GM23338 (cell line): ENCODE measurements at regions not wholly inside any gene's neighbourhood (a gene's known extent, or its start where the extent isn't known, plus 50 kb on each side); places are given as distances from the start of the nearest gene placed in this dataset.

ENCODE experiments used
- ATAC-seq: fragments of 200-7000 bp; cut with Tn5 transposase; 3 replicates; pipeline ENCODE4 v1.9.1; 2020
- DNase-seq: peaks from one replicate; pipeline ENCODE4 v3.0.0-alpha.2; 2015; ENCODE audit warnings: low spot score
- H2AFZ ChIP-seq: fragments of 200-600 bp; sonication (generic); 2 replicates; pipeline ENCODE4 v1.8.0; 2016; ENCODE audit warnings: antibody characterized with exemption, mild to moderate bottlenecking, moderate library complexity
- H3F3A ChIP-seq: fragments of 200-600 bp; sonication (generic); replicated peaks from 2 replicates; pipeline ENCODE4 v1.8.0; 2017; ENCODE audit warnings: antibody characterized with exemption, mixed run types, low read depth
- H3K27ac ChIP-seq: fragments of 200-600 bp; sonication (generic); 2 replicates; pipeline ENCODE4 v1.6.1; 2016; ENCODE audit warnings: low read depth
- H3K27me3 ChIP-seq: fragments of 200-600 bp; sonication (generic); 2 replicates; pipeline ENCODE4 v1.8.0; 2016; ENCODE audit warnings: mild to moderate bottlenecking, mixed run types, moderate library complexity; ENCODE audit not compliant: insufficient read depth
- H3K36me3 ChIP-seq: fragments of 200-600 bp; sonication (generic); 2 replicates; pipeline ENCODE4 v1.8.0; 2016; ENCODE audit warnings: mild to moderate bottlenecking; ENCODE audit not compliant: insufficient read depth
- H3K4me1 ChIP-seq: fragments of 200-600 bp; sonication (generic); 2 replicates; pipeline ENCODE4 v1.8.0; 2016; ENCODE audit warnings: mild to moderate bottlenecking, moderate library complexity; ENCODE audit not compliant: insufficient read depth
- H3K4me2 ChIP-seq: fragments of 200-600 bp; sonication (generic); 2 replicates; pipeline ENCODE4 v1.7.1; 2017; ENCODE audit warnings: mixed run types
- H3K4me3 ChIP-seq: fragments of 200-600 bp; sonication (generic); 2 replicates; pipeline ENCODE4 v1.6.1; 2016; ENCODE audit warnings: mixed run types
- H3K79me2 ChIP-seq: fragments of 200-600 bp; sonication (generic); replicated peaks from 2 replicates; pipeline ENCODE4 v1.8.0; 2017; ENCODE audit warnings: mild to moderate bottlenecking; ENCODE audit not compliant: insufficient read depth
- H3K9me2 ChIP-seq: fragments of 200-600 bp; sonication (generic); 2 replicates; pipeline ENCODE4 v1.8.0; 2017; ENCODE audit not compliant: insufficient read depth
- H4K20me1 ChIP-seq: fragments of 200-600 bp; sonication (generic); replicated peaks from 2 replicates; pipeline ENCODE4 v1.8.0; 2017; ENCODE audit warnings: mild to moderate bottlenecking; ENCODE audit not compliant: insufficient read depth
- H3K27ac Mint-ChIP-seq: 2 replicates; pipeline ENCODE4 v1.8.0; 2020; ENCODE audit warnings: inconsistent platforms, mild to moderate bottlenecking, moderate library complexity, mixed read lengths
- H3K27me3 Mint-ChIP-seq: 3 replicates; pipeline ENCODE4 v1.8.0; 2022; ENCODE audit warnings: low read depth, mild to moderate bottlenecking, moderate library complexity, mixed read lengths, inconsistent platforms; ENCODE audit not compliant: insufficient read depth, poor library complexity
- H3K36me3 Mint-ChIP-seq: 3 replicates; pipeline ENCODE4 v1.8.0; 2021; ENCODE audit warnings: low read depth, mild to moderate bottlenecking, inconsistent platforms, moderate library complexity, mixed read lengths
- H3K4me1 Mint-ChIP-seq: 3 replicates; pipeline ENCODE4 v1.8.0; 2020; ENCODE audit warnings: mild to moderate bottlenecking, inconsistent platforms, mixed read lengths
- H3K4me3 Mint-ChIP-seq: 3 replicates; pipeline ENCODE4 v1.8.0; 2021; ENCODE audit warnings: moderate library complexity, mild to moderate bottlenecking, inconsistent platforms, mixed read lengths
- H3K9me3 Mint-ChIP-seq: 3 replicates; pipeline ENCODE4 v1.8.0; 2020; ENCODE audit warnings: moderate library complexity, mild to moderate bottlenecking, inconsistent platforms, mixed read lengths
- CTCF ChIP-seq, 2 experiments: fragments of 200-600 bp in 1 of 2; sonication (generic) in 1 of 2; conservative IDR thresholded peaks; 2 replicates each; pipeline versions ENCODE4 v1.5.1 to v1.6.1; 2016 to 2017; ENCODE audit warnings: antibody characterized with exemption in 2 of 2, low read depth in 2 of 2, mild to moderate bottlenecking in 2 of 2, moderate library complexity in 1 of 2
- EZH2 ChIP-seq: fragments of 200-600 bp; sonication (generic); IDR thresholded peaks from one replicate; pipeline ENCODE4 v1.8.0; 2017; ENCODE audit warnings: antibody characterized with exemption, mild to moderate bottlenecking, low read depth; ENCODE audit not compliant: unreplicated experiment
- NANOG ChIP-seq: IDR thresholded peaks from 2 replicates; pipeline ENCODE4 v1.6.1; 2016; ENCODE audit warnings: antibody characterized with exemption, borderline replicate concordance
- POLR2AphosphoS5 ChIP-seq: IDR thresholded peaks from 2 replicates; pipeline ENCODE4 v1.6.1; 2016; ENCODE audit warnings: antibody characterized with exemption, low read depth
- STAT1 ChIP-seq: IDR thresholded peaks from one replicate; pipeline ENCODE4 v1.6.1; 2016; ENCODE audit warnings: antibody characterized with exemption; ENCODE audit not compliant: unreplicated experiment
- ZNF114 ChIP-seq: fragments of 250-450 bp; sonication (Bioruptor Pico); IDR thresholded peaks from 2 replicates; pipeline ENCODE4 v1.5.0; 2020; ENCODE audit warnings: mild to moderate bottlenecking, moderate library complexity
- ZNF331 ChIP-seq: fragments of 250-450 bp; sonication (Bioruptor Pico); IDR thresholded peaks from 2 replicates; pipeline ENCODE4 v1.5.0; 2020; ENCODE audit warnings: low read depth, mild to moderate bottlenecking, moderate library complexity
- TF ChIP-seq, protein P1 (sequence below): fragments of 250-450 bp; sonication (Bioruptor Pico); IDR thresholded peaks from 2 replicates; pipeline ENCODE4 v1.5.0; 2020; ENCODE audit warnings: mild to moderate bottlenecking, moderate library complexity
- TF ChIP-seq, protein P2 (sequence below): IDR thresholded peaks from 2 replicates; pipeline ENCODE4 v1.6.1; 2016; ENCODE audit warnings: antibody characterized with exemption

DNA sequence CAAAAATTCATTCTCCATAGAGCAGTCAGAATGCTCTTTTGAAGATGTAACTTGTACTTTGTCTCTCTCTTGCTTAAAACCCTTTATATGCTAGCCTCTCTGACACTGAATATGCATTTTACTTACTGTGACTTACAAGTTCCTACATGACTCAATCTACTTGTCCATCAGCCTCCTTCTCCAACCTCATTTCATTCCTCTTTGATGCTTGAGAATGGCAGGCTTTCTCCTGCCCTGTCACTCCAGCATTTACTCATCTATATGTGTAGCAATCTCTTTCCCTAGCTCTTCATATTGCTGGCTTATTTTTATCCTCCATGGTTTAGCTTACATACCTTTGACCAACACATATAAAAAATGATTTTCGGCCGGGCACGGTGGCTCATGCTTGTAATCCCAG is 561.9 kb downstream of the CCER1 start:
- Histone ChIP-seq H3K27me3 (no peaks in the 10 kb centered on the region), H2AFZ (no peak overlapping the region), H3K4me3 (no peak overlapping the region), H3K79me2 (no peaks in the 10 kb centered on the region), H3F3A (no peaks in the 10 kb centered on the region), H3K36me3 (no peaks in the 10 kb centered on the region), H3K27ac (no peak overlapping the region), H4K20me1 (no peaks in the 10 kb centered on the region), H3K9me2 (no peaks in the 10 kb centered on the region), H3K4me1 (no peaks in the 10 kb centered on the region), H3K4me2 (no peak overlapping the region)
- Mint-ChIP-seq H3K27ac (no peak overlapping the region), H3K9me3 (peaks cover 9% of the 10 kb centered on the region; the same call in 2 of the 3 replicates), H3K27me3 (peaks cover 4% of the 10 kb centered on the region), H3K36me3 (no peaks in the 10 kb centered on the region), H3K4me1 (no peaks in the 10 kb centered on the region), H3K4me3 (no peak overlapping the region)
- no peak for DNase-seq
- no peak for ATAC-seq
- no peak for TF ChIP-seq STAT1
- TF ChIP-seq, protein P1, sequence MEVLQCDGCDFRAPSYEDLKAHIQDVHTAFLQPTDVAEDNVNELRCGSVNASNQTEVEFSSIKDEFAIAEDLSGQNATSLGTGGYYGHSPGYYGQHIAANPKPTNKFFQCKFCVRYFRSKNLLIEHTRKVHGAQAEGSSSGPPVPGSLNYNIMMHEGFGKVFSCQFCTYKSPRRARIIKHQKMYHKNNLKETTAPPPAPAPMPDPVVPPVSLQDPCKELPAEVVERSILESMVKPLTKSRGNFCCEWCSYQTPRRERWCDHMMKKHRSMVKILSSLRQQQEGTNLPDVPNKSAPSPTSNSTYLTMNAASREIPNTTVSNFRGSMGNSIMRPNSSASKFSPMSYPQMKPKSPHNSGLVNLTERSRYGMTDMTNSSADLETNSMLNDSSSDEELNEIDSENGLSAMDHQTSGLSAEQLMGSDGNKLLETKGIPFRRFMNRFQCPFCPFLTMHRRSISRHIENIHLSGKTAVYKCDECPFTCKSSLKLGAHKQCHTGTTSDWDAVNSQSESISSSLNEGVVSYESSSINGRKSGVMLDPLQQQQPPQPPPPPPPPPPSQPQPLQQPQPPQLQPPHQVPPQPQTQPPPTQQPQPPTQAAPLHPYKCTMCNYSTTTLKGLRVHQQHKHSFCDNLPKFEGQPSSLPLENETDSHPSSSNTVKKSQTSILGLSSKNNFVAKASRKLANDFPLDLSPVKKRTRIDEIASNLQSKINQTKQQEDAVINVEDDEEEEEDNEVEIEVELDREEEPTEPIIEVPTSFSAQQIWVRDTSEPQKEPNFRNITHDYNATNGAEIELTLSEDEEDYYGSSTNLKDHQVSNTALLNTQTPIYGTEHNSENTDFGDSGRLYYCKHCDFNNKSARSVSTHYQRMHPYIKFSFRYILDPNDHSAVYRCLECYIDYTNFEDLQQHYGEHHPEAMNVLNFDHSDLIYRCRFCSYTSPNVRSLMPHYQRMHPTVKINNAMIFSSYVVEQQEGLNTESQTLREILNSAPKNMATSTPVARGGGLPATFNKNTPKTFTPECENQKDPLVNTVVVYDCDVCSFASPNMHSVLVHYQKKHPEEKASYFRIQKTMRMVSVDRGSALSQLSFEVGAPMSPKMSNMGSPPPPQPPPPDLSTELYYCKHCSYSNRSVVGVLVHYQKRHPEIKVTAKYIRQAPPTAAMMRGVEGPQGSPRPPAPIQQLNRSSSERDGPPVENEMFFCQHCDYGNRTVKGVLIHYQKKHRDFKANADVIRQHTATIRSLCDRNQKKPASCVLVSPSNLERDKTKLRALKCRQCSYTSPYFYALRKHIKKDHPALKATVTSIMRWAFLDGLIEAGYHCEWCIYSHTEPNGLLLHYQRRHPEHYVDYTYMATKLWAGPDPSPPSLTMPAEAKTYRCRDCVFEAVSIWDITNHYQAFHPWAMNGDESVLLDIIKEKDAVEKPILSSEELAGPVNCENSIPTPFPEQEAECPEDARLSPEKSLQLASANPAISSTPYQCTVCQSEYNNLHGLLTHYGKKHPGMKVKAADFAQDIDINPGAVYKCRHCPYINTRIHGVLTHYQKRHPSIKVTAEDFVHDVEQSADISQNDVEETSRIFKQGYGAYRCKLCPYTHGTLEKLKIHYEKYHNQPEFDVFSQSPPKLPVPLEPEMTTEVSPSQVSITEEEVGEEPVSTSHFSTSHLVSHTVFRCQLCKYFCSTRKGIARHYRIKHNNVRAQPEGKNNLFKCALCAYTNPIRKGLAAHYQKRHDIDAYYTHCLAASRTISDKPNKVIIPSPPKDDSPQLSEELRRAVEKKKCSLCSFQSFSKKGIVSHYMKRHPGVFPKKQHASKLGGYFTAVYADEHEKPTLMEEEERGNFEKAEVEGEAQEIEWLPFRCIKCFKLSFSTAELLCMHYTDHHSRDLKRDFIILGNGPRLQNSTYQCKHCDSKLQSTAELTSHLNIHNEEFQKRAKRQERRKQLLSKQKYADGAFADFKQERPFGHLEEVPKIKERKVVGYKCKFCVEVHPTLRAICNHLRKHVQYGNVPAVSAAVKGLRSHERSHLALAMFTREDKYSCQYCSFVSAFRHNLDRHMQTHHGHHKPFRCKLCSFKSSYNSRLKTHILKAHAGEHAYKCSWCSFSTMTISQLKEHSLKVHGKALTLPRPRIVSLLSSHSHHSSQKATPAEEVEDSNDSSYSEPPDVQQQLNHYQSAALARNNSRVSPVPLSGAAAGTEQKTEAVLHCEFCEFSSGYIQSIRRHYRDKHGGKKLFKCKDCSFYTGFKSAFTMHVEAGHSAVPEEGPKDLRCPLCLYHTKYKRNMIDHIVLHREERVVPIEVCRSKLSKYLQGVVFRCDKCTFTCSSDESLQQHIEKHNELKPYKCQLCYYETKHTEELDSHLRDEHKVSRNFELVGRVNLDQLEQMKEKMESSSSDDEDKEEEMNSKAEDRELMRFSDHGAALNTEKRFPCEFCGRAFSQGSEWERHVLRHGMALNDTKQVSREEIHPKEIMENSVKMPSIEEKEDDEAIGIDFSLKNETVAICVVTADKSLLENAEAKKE (CRISPR knock-in tag) = no peak
- TF ChIP-seq ZNF114 = no peak
- no peak for TF ChIP-seq ZNF331 (CRISPR knock-in tag)
- no peak for TF ChIP-seq EZH2
- TF ChIP-seq NANOG = no peak
- TF ChIP-seq, protein P2, sequence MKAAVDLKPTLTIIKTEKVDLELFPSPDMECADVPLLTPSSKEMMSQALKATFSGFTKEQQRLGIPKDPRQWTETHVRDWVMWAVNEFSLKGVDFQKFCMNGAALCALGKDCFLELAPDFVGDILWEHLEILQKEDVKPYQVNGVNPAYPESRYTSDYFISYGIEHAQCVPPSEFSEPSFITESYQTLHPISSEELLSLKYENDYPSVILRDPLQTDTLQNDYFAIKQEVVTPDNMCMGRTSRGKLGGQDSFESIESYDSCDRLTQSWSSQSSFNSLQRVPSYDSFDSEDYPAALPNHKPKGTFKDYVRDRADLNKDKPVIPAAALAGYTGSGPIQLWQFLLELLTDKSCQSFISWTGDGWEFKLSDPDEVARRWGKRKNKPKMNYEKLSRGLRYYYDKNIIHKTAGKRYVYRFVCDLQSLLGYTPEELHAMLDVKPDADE = no peak
- no peak for TF ChIP-seq POLR2AphosphoS5
- TF ChIP-seq CTCF (conservative IDR thresholded peaks at IDR 0.05; ENCODE audit: low read depth in 2 of 2) = no peak
